ENCODE measurements at regions not wholly inside any gene's neighbourhood (a gene's known extent, or its start where the extent isn't known, plus 50 kb on each side); places are given as distances from the start of the nearest gene placed in this dataset.

GRCh38 chr5:58149345-58149744, 310.5 kb downstream of the PLK2 start:
- Histone ChIP-seq H3K27ac (no peak overlapping the region), H3K27me3 (replicated peaks; ENCODE audit: insufficient read depth) (no peaks in the 10 kb centered on the region), H3K36me3 (no peaks in the 10 kb centered on the region), H3K4me1 (replicated peaks) (no peaks in the 10 kb centered on the region), H3K4me3 (no peak overlapping the region), H3K9me3 (no peaks in the 10 kb centered on the region)
- intact Hi-C loops (cut with DNase I) = no loop called here
- DNase-seq (ENCODE audit: low spot score) = no peak
- TF ChIP-seq POLR2A (IDR thresholded peaks at IDR 0.05) (no peak), CTCF (IDR thresholded peaks at IDR 0.05) (no peak), POLR2AphosphoS5 (IDR thresholded peaks at IDR 0.05) (no peak)
- WGBS = 93% methylated on average over 3 of the region's 3 CpGs

GRCh38 chr5:58148254-58148775, 311.6 kb downstream of the PLK2 start:
- no peak for TF ChIP-seq POLR2AphosphoS5 (IDR thresholded peaks at IDR 0.05)
- TF ChIP-seq CTCF (IDR thresholded peaks at IDR 0.05) = no peak
- no peak for TF ChIP-seq POLR2A (IDR thresholded peaks at IDR 0.05)
- Histone ChIP-seq H3K9me3 (no peaks in the 10 kb centered on the region), H3K36me3 (no peaks in the 10 kb centered on the region), H3K4me1 (replicated peaks) (no peaks in the 10 kb centered on the region), H3K27ac (no peak overlapping the region), H3K4me3 (no peak overlapping the region), H3K27me3 (replicated peaks; ENCODE audit: insufficient read depth) (no peaks in the 10 kb centered on the region)
- DNase-seq (ENCODE audit: low spot score) = no peak
- intact Hi-C loops (cut with DNase I) = no loop called here

- Histone ChIP-seq H3K4me1 (replicated peaks) (no peaks in the 10 kb centered on the region), H3K27me3 (replicated peaks; ENCODE audit: insufficient read depth) (no peaks in the 10 kb centered on the region), H3K36me3 (no peaks in the 10 kb centered on the region), H3K4me3 (no peak overlapping the region), H3K27ac (no peak overlapping the region), H3K9me3 (no peaks in the 10 kb centered on the region)
- DNase-seq (ENCODE audit: low spot score) = no peak
- TF ChIP-seq POLR2A (IDR thresholded peaks at IDR 0.05) = no peak
- TF ChIP-seq POLR2AphosphoS5 (IDR thresholded peaks at IDR 0.05) = no peak
- no peak for TF ChIP-seq CTCF (IDR thresholded peaks at IDR 0.05)
- 95% methylated on average over 11 of the region's 11 CpGs for WGBS
- intact Hi-C loops (cut with DNase I) = no loop called here
Measured at GRCh38 chr5:58145397-58145934, 314.4 kb downstream of the PLK2 start.

GRCh38 chr5:58143727-58144126, 316.2 kb downstream of the PLK2 start:
- intact Hi-C loops (cut with DNase I) = no loop called here
- Histone ChIP-seq H3K4me1 (replicated peaks) (no peaks in the 10 kb centered on the region), H3K4me3 (no peak overlapping the region), H3K36me3 (no peaks in the 10 kb centered on the region), H3K9me3 (no peaks in the 10 kb centered on the region), H3K27me3 (replicated peaks; ENCODE audit: insufficient read depth) (no peaks in the 10 kb centered on the region), H3K27ac (no peak overlapping the region)
- WGBS = 97% methylated on average over 2 of the region's 2 CpGs
- no peak for DNase-seq (ENCODE audit: low spot score)
- TF ChIP-seq POLR2A (IDR thresholded peaks at IDR 0.05) (no peak), CTCF (IDR thresholded peaks at IDR 0.05) (no peak), POLR2AphosphoS5 (IDR thresholded peaks at IDR 0.05) (no peak)

GRCh38 chr5:58143181-58143580, 316.7 kb downstream of the PLK2 start:
- TF ChIP-seq POLR2A (IDR thresholded peaks at IDR 0.05) (no peak), CTCF (IDR thresholded peaks at IDR 0.05) (no peak), POLR2AphosphoS5 (IDR thresholded peaks at IDR 0.05) (no peak)
- 48% methylated on average over 1 of the region's 1 CpG for WGBS
- Histone ChIP-seq H3K9me3 (no peaks in the 10 kb centered on the region), H3K27me3 (replicated peaks; ENCODE audit: insufficient read depth) (no peaks in the 10 kb centered on the region), H3K4me3 (no peak overlapping the region), H3K36me3 (no peaks in the 10 kb centered on the region), H3K27ac (no peak overlapping the region), H3K4me1 (replicated peaks) (no peaks in the 10 kb centered on the region)
- intact Hi-C loops (cut with DNase I) = no loop called here
- no peak for DNase-seq (ENCODE audit: low spot score)
